NCI-H748 (cell line): ENCODE measurements at regions not wholly inside any gene's neighbourhood (a gene's known extent, or its start where the extent isn't known, plus 50 kb on each side); places are given as distances from the start of the nearest gene placed in this dataset.

Experiments
- DNase-seq: peaks from one replicate; lab custom pipeline; 2025; ENCODE audit not compliant: unreplicated experiment; lab: John Stamatoyannopoulos, UW

GRCh38 chr6:43910638-43911353 lies 140.8 kb downstream of the VEGFA start:
- no peak for DNase-seq

GRCh38 chr6:43910149-43910637 lies 140.2 kb downstream of the VEGFA start:
- no peak for DNase-seq

- DNase-seq, result no peak
Observed at GRCh38 chr6:43909474-43910148, 139.6 kb downstream of the VEGFA start.

GRCh38 chr6:43907789-43908472 lies 137.9 kb downstream of the VEGFA start:
- DNase-seq, result no peak

GRCh38 chr6:43907312-43907711 lies 137.3 kb downstream of the VEGFA start:
- DNase-seq, result no peak

- no peak for DNase-seq
Observed at GRCh38 chr6:43904311-43905123, 134.5 kb downstream of the VEGFA start.

- no peak for DNase-seq
Observed at GRCh38 chr6:43903739-43904290, 133.8 kb downstream of the VEGFA start.

- no peak for DNase-seq
Observed at GRCh38 chr6:43901733-43902230, 131.8 kb downstream of the VEGFA start.

- no peak for DNase-seq
Observed at GRCh38 chr6:43900916-43901732, 131.1 kb downstream of the VEGFA start.

- DNase-seq, result no peak
Observed at GRCh38 chr6:43900560-43900915, 130.5 kb downstream of the VEGFA start.

GRCh38 chr6:43899830-43900229 lies 129.8 kb downstream of the VEGFA start:
- DNase-seq, result no peak

- no peak for DNase-seq
Observed at GRCh38 chr6:43898358-43899131, 128.5 kb downstream of the VEGFA start.

GRCh38 chr6:43897571-43898302 lies 127.7 kb downstream of the VEGFA start:
- DNase-seq, result no peak

GRCh38 chr6:43896329-43897255 lies 126.6 kb downstream of the VEGFA start:
- no peak for DNase-seq

- DNase-seq, result no peak
Observed at GRCh38 chr6:43895656-43896328, 125.8 kb downstream of the VEGFA start.

- DNase-seq, result no peak
Observed at GRCh38 chr6:43893073-43893472, 123.1 kb downstream of the VEGFA start.
